ENCODE measurements at regions not wholly inside any gene's neighbourhood (a gene's known extent, or its start where the extent isn't known, plus 50 kb on each side); places are given as distances from the start of the nearest gene placed in this dataset.

DNA sequence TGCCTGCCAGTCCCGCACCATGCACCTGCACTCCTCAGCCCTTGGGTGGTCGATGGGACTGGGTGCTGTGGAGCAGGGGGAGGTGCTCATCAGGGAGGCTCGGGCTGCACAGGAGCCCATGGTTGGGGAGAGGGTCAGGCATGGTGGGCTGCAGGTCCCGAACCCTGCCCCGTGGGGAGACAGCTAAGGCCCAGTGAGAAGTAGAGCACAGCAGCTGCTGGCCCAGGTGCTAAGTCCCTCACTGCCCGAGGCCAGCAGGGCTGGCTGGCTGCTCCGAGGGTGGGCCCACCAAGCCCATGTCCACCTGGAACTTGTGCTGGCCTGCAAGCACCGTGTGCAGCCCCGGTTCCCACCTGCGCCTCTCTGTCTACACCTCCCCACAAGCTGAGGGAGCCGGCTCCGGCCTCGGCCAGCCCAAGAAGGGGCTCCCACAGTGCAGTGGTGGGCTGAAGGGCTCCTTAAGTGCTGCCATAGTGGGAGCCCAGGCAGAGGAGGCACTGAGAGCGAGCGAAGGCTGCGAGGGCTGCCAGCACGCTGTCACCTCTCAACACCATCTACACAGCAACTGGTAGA, 88.5 kb upstream of the ELAVL2 start:
- DNase-seq, result no peak

DNA sequence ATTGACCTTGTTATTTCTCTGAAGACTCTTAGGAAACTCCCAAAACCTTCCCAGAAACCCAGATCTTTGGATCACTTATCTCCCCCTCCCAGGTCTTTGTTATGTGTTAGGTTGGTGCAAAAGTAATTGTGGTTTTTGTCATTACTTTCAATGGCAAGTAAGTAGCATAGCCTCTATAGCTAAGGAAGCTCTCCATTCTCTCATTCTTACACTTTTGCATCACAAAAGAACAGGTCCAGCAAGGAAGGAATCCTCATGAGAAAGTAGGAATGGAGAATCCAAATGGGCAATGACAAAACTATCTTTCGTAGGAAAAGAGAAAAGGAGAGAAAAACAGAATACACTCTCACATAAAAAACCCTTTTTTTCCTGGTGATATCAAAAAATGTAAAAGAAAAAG, 81.3 kb upstream of the ELAVL2 start:
- no peak for DNase-seq

DNA sequence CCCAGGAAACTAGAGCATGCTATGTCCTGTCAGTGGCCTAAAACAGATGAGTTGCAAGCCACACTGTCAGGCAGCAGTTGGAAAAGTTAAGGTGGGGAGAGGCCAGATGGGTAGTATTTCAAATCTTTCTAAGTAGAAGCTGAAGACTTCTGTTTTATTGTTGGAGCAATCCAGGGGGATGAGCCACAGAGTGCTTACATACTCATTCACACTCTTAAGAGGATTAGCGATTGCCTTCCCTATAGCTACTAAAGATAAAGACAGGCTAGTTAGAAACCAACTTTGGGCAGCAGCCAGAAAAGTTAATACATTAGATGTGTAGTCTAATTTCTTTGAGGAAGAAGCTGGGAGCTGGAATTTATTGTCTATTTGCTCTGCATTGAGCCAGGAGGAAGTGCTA, 61.7 kb upstream of the ELAVL2 start:
- DNase-seq, result no peak

Measured in tongue (tissue), 1 donor.